Activated T-helper 2 cell treated with anti-CD3 and anti-CD28 coated beads, Interferon-gamma antibody, Interleukin-2, Interleukin-4, amounts not matched to agents 10 μg/mL and 5 μg/mL and 100 μg/mL, durations not matched to agents 14 hours and 24 hours and 36 hours (primary cell): ENCODE measurements at regions not wholly inside any gene's neighbourhood (a gene's known extent, or its start where the extent isn't known, plus 50 kb on each side); places are given as distances from the start of the nearest gene placed in this dataset.

Experiments
- DNase-seq: peaks from one replicate; pipeline ENCODE4 v3.0.0; 2021; ENCODE audit warnings: low spot score
- H3K27ac Mint-ChIP-seq: one replicate; pipeline ENCODE4 v1.8.0; 2021; ENCODE audit warnings: mixed read lengths
- H3K27me3 Mint-ChIP-seq: one replicate; pipeline ENCODE4 v1.8.0; 2021; ENCODE audit warnings: low read depth, mixed read lengths
- H3K36me3 Mint-ChIP-seq: one replicate; pipeline ENCODE4 v1.8.0; 2021; ENCODE audit warnings: low read depth, mixed read lengths
- H3K4me1 Mint-ChIP-seq: one replicate; pipeline ENCODE4 v1.8.0; 2021; ENCODE audit warnings: low read depth, mixed read lengths
- H3K4me3 Mint-ChIP-seq: one replicate; pipeline ENCODE4 v1.8.0; 2021; ENCODE audit warnings: low read depth, mild to moderate bottlenecking, moderate library complexity, mixed read lengths
- H3K9me3 Mint-ChIP-seq: one replicate; pipeline ENCODE4 v1.8.0; 2021; ENCODE audit warnings: mixed read lengths
- intact Hi-C: fragments of 100-400 bp; cut with micrococcal nuclease; formaldehyde crosslinking; loops from one replicate; pipeline ENCODE4 v1.15.1; 2023

DNA sequence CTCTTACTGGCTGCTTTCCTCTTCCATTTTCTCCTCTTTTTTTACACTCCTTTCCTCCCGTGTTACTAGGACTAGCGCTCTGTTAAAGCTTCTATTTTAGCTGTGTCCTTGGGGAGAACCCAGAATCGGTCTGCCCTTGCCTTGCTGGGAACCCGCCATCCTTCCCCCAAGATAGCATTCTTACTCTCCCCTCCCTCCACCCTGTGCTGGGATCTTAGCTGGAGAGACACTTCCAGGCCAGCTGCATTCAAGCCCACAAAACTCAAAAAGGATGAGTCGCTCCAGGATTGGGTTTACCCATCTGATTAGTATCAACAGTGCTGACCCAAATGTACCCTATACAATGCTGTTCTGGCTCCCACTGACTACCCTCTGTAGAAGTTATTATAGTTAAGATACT is 200.5 kb upstream of the ASIC2 start:
- Mint-ChIP-seq H3K36me3 (no peaks in the 10 kb centered on the region), H3K27me3 (no peaks in the 10 kb centered on the region), H3K9me3 (no peaks in the 10 kb centered on the region), H3K4me3 (no peak overlapping the region), H3K27ac (no peak overlapping the region), H3K4me1 (no peaks in the 10 kb centered on the region)
- intact Hi-C loops: no loop called here
- DNase-seq: no peak

DNA sequence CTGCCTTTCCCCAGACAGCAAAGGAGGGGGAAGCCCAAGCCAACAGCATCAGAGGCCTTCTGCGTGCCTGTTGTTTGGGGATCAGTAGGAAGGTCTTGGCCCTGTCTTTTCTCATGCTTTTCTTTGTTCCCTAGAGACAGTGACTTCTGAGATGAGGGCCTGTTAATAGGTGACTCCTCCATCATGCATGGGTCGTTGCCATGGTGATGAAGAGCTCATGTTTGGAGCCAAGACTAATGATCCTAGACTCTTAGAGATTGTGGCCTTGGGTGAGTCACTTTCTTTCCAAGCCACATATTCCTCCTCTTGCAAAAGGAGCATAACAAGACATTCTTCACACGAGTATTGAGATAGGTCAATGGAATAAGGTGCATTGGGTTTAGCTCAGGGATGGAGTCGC is 201.1 kb upstream of the ASIC2 start:
- Mint-ChIP-seq H3K4me3 (no peak overlapping the region), H3K27ac (no peak overlapping the region), H3K36me3 (no peaks in the 10 kb centered on the region), H3K4me1 (no peaks in the 10 kb centered on the region), H3K27me3 (no peaks in the 10 kb centered on the region), H3K9me3 (no peaks in the 10 kb centered on the region)
- DNase-seq: no peak
- intact Hi-C loops: no loop called here

DNA sequence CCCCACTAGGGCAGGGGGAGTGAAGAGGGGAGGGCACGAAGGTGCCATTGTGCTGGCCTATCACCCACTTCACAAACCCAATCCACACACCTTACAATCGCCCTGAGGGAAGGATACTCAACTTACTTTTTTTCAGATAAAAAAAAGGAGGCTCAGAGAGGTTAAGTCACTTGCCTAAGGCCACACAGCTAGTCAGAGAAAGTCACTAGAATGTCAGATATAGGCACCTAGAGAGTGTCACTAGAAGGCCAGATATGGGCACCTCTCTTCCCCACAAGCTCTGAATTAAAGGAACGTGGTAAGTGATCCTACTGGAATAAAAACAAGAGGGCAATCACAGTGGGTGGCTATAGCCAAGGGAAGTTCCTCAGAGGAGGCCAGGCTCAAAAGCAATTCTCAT is 204.5 kb upstream of the ASIC2 start:
- H3K27ac Mint-ChIP-seq: no peak overlapping the region
- no peaks in the 10 kb centered on the region for H3K9me3 Mint-ChIP-seq
- H3K4me1 Mint-ChIP-seq: no peaks in the 10 kb centered on the region
- H3K27me3 Mint-ChIP-seq: peaks cover 2% of the 10 kb centered on the region
- no peaks in the 10 kb centered on the region for H3K36me3 Mint-ChIP-seq
- DNase-seq: no peak
- no peak overlapping the region for H3K4me3 Mint-ChIP-seq
- intact Hi-C loops: no loop called here

DNA sequence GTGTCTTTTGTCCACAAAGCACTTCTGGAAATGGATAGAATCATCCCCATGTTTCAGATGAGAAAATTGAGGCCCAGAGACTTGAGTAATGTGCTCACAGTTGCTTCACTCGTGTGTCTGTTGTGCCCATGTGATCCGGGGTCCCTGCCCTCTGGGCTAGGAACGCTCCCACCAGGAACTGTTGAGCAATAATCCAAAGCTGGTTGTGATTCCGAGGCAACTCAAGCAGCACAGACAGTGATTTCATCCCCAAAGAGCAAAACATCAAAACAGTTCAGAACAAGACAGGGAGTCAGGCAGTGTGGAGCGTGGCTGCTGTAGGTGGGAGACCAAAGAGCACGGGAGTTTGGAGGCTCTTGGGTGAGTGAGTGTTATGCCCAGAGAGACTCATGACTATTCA is 205.0 kb upstream of the ASIC2 start:
- no peak overlapping the region for H3K27ac Mint-ChIP-seq

DNA sequence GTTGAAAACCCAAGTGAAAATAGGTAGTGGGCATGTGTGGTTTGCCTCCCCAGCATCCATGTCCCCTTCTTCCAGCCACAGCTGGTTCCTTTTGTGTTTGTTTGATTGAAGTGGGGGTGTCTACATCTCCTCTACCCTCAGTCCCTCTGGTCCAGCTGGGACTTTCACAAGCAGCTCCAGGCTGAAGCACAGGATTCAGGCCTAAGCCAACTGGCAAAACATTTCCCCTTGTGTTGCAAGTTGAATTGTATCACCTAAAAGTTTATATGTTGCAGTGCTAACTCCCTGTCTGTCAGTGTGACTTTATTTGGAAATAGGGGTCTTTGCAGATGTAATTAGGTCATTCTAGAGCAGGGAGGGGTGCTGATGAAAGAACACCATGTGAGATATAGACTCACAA is 205.9 kb upstream of the ASIC2 start:
- Mint-ChIP-seq H3K27ac (no peak overlapping the region), H3K4me1 (no peaks in the 10 kb centered on the region)

More for the DNA sequence above, 205.0 kb upstream of the ASIC2 start:
- Mint-ChIP-seq H3K4me1 (no peaks in the 10 kb centered on the region), H3K36me3 (no peaks in the 10 kb centered on the region), H3K4me3 (no peak overlapping the region), H3K27me3 (peaks cover 2% of the 10 kb centered on the region), H3K9me3 (no peaks in the 10 kb centered on the region)
- intact Hi-C loops: no loop called here
- no peak for DNase-seq

DNA sequence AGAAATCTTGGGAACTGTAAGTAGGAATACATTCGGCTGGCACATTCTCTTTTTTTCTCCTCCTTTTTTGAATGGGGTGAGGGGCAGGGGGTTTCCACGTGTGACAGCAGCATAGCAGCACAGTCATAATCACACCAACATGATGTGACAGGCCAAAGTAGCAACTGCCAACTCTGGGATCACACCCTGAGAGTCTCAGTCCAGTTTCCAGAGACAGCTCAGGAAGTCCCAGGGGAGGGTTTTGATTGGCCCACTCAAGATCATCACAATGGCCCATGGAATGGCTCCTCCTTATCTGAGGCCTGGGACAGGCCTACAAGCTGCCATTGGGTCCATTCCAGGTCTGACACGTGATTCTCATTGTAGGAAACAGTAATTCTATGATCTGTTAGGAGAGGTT is 207.1 kb upstream of the ASIC2 start:
- DNase-seq: no peak
- intact Hi-C loops: no loop called here
- Mint-ChIP-seq H3K4me1 (no peaks in the 10 kb centered on the region), H3K36me3 (no peaks in the 10 kb centered on the region), H3K27me3 (peaks cover 2% of the 10 kb centered on the region), H3K4me3 (no peak overlapping the region), H3K27ac (no peak overlapping the region), H3K9me3 (no peaks in the 10 kb centered on the region)

More for the DNA sequence above, 205.9 kb upstream of the ASIC2 start:
- Mint-ChIP-seq H3K36me3 (no peaks in the 10 kb centered on the region), H3K9me3 (no peaks in the 10 kb centered on the region), H3K4me3 (no peak overlapping the region), H3K27me3 (peaks cover 2% of the 10 kb centered on the region)
- intact Hi-C loops: no loop called here
- DNase-seq: no peak

DNA sequence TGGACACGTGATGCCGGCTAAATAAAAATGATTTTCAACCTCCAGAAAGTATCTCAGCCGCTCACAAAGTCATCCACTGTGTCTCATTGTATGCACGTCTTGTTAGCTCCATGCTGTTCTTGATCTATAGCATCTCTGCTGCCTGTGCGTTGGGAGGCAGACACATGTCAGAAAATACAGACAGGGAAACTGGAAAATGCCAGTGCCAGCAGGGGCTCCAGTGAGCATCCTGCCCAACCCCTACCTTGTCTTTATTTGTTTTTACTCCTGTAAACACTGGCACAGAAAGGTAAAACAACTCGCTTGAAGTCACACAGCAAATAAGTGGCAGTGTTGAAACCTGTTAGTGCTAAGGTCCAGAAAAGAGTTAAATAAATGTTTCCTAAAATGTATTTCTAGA is 208.1 kb upstream of the ASIC2 start:
- Mint-ChIP-seq H3K27me3 (peaks cover 9% of the 10 kb centered on the region), H3K4me3 (no peak overlapping the region), H3K36me3 (no peaks in the 10 kb centered on the region), H3K4me1 (no peaks in the 10 kb centered on the region), H3K27ac (no peak overlapping the region), H3K9me3 (no peaks in the 10 kb centered on the region)
- intact Hi-C loops: no loop called here
- DNase-seq: no peak

DNA sequence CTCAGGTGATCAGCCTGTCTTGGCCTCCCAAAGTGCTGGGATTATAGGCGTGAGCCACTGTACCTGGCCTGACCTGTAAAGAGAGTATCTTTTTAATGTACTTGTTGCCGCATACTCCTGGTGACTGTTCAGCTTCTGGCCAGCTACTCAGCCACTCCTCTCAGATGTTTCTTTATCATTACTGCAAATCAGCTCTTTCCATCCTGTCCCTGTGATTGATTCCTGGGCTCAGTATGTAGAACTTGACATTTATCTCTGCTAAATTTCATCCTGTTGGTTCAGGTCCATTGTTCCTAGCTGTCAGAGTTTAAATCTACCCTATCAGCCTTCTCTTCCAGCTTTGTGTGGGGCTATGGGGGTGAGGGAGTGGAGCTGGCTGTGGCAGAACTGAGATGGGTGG is 211.5 kb upstream of the ASIC2 start:
- Mint-ChIP-seq H3K27me3 (peaks cover 26% of the 10 kb centered on the region), H3K4me1 (peaks cover 4% of the 10 kb centered on the region), H3K36me3 (no peaks in the 10 kb centered on the region), H3K9me3 (no peaks in the 10 kb centered on the region), H3K4me3 (no peak overlapping the region), H3K27ac (no peak overlapping the region)
- intact Hi-C loops: no loop called here
- DNase-seq: no peak

DNA sequence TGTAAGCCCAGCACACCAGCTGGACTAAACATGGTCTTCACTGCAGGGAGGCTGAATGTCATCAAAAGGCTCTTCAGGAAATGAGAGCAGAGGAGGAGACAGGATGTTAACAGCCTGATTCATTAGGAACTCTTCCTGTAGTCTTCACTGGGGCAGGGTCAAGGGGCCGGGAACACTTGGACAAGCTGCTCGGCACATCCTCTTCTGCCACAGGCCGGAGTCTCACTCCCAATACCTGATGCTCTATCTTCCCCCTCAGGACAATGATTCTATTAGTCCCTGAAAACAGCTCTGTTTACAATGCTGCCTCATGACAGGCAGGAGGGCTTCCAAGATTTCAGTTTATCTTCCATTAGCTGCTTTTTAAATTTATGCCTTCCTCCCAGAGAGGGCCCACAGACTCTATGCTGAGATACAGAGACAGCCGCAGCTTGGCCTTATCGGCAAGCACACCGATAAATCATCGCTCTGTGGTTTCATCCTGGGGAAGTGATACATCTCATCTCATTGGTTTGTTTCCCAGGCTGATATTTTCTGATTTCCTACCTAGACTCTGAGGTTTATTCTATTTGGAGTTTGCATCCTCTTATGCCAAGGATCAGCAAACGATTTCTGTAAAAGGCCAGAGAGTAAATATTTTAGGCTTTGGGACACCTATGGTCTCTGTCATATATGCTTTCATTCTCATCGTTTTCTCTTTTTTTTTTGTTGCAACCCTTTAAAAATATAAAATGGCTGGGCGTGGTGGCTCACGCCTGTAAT is 214.0 kb upstream of the ASIC2 start:
- DNase-seq: no peak
- H3K4me1 Mint-ChIP-seq: peaks cover 13% of the 10 kb centered on the region
- intact Hi-C loops: no loop called here
- H3K27me3 Mint-ChIP-seq: peaks cover 30% of the 10 kb centered on the region
- H3K27ac Mint-ChIP-seq: no peak overlapping the region
- H3K9me3 Mint-ChIP-seq: no peaks in the 10 kb centered on the region
- no peak overlapping the region for H3K4me3 Mint-ChIP-seq
- H3K36me3 Mint-ChIP-seq: no peaks in the 10 kb centered on the region

DNA sequence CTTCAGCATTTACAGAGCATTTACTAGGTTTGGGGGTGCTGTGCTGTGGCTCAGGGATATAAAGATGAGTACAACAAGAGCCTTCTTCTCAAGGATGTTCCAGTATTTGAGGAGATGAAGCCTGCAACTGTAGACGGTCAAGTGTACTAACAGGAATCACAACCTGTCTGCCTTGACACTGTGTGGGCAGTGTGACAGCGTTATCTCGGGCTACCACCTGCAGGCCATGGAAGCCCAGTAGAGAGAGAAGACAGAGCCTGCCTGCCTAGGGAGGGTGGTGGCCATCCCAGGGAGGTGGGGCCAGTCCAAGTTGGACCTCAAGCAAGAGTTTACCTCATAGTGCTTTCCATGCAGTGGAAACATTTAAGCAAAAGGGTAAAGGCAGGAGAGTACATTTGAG is 215.1 kb upstream of the ASIC2 start:
- Mint-ChIP-seq H3K27ac (no peak overlapping the region), H3K36me3 (no peaks in the 10 kb centered on the region), H3K27me3 (peaks cover 33% of the 10 kb centered on the region), H3K9me3 (no peaks in the 10 kb centered on the region), H3K4me3 (no peak overlapping the region), H3K4me1 (peaks cover 13% of the 10 kb centered on the region)
- DNase-seq: no peak
- intact Hi-C loops: no loop called here

DNA sequence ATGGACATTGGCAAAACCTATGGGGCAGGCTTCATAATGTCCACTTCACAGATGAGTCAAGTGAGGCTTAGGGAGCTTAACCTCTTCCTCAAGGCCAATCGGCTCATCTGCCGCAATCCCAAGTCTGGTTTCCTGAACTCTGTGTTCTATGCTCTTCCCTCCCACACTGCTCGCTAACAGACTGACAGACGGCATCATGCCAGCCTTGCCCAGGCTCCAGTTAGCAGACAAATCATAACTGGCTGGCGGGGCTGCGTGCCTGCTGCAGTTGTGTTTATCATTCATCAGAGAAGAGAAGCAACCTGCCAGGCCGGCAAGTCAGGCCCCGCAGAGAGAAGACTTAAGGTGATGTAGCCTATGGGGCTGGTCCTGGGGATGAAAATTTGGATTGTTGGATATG is 216.2 kb upstream of the ASIC2 start:
- DNase-seq: no peak
- intact Hi-C loops: no loop called here
- no peak overlapping the region for H3K4me3 Mint-ChIP-seq
- H3K27me3 Mint-ChIP-seq: peaks cover 33% of the 10 kb centered on the region
- H3K9me3 Mint-ChIP-seq: no peaks in the 10 kb centered on the region
- H3K4me1 Mint-ChIP-seq: peaks cover 13% of the 10 kb centered on the region
- H3K36me3 Mint-ChIP-seq: no peaks in the 10 kb centered on the region
- H3K27ac Mint-ChIP-seq: no peak overlapping the region

DNA sequence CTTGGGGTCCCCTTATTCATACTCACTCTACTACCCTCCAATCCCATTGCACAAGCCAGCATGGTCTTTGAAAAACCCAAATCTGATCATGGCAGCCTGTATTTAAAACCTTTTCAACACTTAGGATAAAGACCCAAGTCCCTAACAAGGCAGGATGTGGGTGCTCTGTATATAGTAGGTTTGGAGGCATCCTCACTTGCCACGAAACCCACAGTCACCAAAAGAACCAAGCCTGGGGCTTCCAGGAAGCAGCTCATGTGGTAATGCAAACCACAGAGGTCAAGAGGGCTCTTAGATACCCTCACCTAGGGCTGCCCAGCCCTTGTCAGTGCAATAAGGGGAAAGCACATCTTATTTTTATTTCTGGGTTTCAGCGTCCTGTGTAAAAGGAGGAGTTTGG is 218.6 kb upstream of the ASIC2 start:
- Mint-ChIP-seq H3K27ac (no peak overlapping the region), H3K4me3 (no peak overlapping the region), H3K36me3 (no peaks in the 10 kb centered on the region), H3K4me1 (peaks cover 13% of the 10 kb centered on the region), H3K27me3 (peaks cover 25% of the 10 kb centered on the region), H3K9me3 (no peaks in the 10 kb centered on the region)
- intact Hi-C loops: no loop called here
- peak; percentile 9 for DNase-seq

DNA sequence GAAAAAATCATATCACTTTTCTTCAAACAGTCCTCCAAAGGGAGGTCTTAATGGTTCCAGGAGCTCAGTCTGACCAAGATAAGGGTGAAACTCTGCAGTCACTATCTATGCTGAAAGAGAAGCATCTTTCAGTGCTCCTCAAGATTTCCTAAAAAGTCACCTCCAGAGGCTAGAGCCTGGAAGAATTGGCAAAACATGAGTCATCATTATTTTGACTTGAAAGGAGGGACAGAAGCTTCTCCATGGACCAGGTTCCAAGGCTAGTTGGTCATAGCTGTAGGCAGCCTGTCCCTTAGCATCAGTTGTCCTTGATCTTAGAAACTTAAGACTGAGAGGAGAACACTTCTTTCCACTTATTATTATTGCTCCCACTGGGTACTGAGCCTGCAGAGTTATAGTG is 219.0 kb upstream of the ASIC2 start:
- intact Hi-C loops: no loop called here
- H3K36me3 Mint-ChIP-seq: no peaks in the 10 kb centered on the region
- peaks cover 11% of the 10 kb centered on the region for H3K4me1 Mint-ChIP-seq
- H3K9me3 Mint-ChIP-seq: no peaks in the 10 kb centered on the region
- H3K27me3 Mint-ChIP-seq: peaks cover 22% of the 10 kb centered on the region
- no peak overlapping the region for H3K4me3 Mint-ChIP-seq
- DNase-seq: no peak
- H3K27ac Mint-ChIP-seq: no peak overlapping the region

DNA sequence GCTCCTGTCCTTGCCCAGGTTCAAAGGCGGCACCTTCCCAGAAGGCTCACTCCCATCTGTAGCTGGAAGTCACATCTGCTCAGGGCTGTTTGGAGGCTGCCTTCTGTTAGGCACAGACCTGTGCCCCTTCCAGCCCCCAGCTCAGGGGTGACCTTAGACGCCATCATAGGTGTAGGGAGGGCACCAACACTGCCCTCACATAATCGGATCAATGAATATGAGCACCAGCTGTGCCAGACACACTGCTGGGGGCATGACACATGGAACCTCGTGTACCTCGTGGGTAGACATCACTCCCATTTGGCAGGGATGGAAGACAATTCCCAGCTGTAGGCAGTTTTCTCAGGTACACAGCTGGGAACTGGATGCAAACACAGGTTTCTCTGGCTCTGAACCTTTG is 220.7 kb upstream of the ASIC2 start:
- peaks cover 9% of the 10 kb centered on the region for H3K4me1 Mint-ChIP-seq
- H3K27me3 Mint-ChIP-seq: peaks cover 14% of the 10 kb centered on the region
- intact Hi-C loops: no loop called here
- H3K9me3 Mint-ChIP-seq: no peaks in the 10 kb centered on the region
- no peak overlapping the region for H3K27ac Mint-ChIP-seq
- H3K36me3 Mint-ChIP-seq: no peaks in the 10 kb centered on the region
- no peak overlapping the region for H3K4me3 Mint-ChIP-seq
- DNase-seq: no peak
